K562 (cell line): ENCODE measurements at regions not wholly inside any gene's neighbourhood (a gene's known extent, or its start where the extent isn't known, plus 50 kb on each side); places are given as distances from the start of the nearest gene placed in this dataset.

Experiments
- ATAC-seq: fragments of 200-7000 bp; cut with Tn5 transposase; 3 replicates; pipeline ENCODE4 v1.9.1; 2020; ENCODE audit warnings: moderate library complexity
- BruUV-seq: library from RNA; stranded (reverse); fragments of 400-500 nt; replicated peaks from 2 replicates; lab custom pipeline; 2021; lab: Mats Ljungman, UMichigan
- CTCF ChIA-PET: fragments of 300-600 bp; formaldehyde crosslinking; extraction: SDS; loops from one replicate; lab custom pipeline; 2021; ENCODE audit warnings: low intra/inter-chr PET ratio; lab: Yijun Ruan, JAX
- POLR2A ChIA-PET: fragments of 300-600, 350-650 bp; sonication (Branson Sonifier 250); formaldehyde crosslinking; extraction: SDS; loops from one replicate; lab custom pipeline; 2021; ENCODE audit warnings: antibody characterized with exemption, inconsistent platforms; lab: Yijun Ruan, JAX
- DNase-seq, 4 experiments: peaks; one replicate each; pipeline versions ENCODE4 v3.0.0 to v3.0.0-alpha.2; 2011 to 2018; ENCODE audit warnings: low spot score in 3 of 4, mixed read lengths in 3 of 4; ENCODE audit errors: extremely low read depth in 1 of 4
- FAIRE-seq: peaks from 2 replicates; lab custom pipeline; 2011; peaks lifted over from hg19 to GRCh38; lab: Jason Lieb, UNC
- H2AFZ ChIP-seq: 2 replicates; pipeline ENCODE4 v1.6.0; 2011; ENCODE audit warnings: low read depth, low read length, control low read depth, inconsistent platforms
- H3K27ac ChIP-seq: fragments of 200-600 bp; 3 replicates; pipeline ENCODE4 v1.8.0; 2011; ENCODE audit warnings: low read depth, mild to moderate bottlenecking, control low read depth, inconsistent platforms, low read length, moderate library complexity, mixed read lengths; ENCODE audit errors: extremely low read depth
- H3K27me3 ChIP-seq, 2 experiments: fragments of 300-600 bp in 1 of 2; 2 replicates in 1 of 2; 3 replicates in 1 of 2; pipeline versions ENCODE4 v1.6.0 to v1.8.0; 2011; ENCODE audit warnings: inconsistent platforms in 2 of 2, low read length in 2 of 2, mild to moderate bottlenecking in 1 of 2, mixed read lengths in 1 of 2, moderate library complexity in 1 of 2; ENCODE audit not compliant: control insufficient read depth in 2 of 2, insufficient read depth in 2 of 2
- H3K36me3 ChIP-seq: fragments of 300-600 bp; 3 replicates; pipeline ENCODE4 v1.8.0; 2011; ENCODE audit warnings: mild to moderate bottlenecking, low read length, inconsistent platforms; ENCODE audit not compliant: control insufficient read depth, insufficient read depth
- H3K4me1 ChIP-seq, 2 experiments: fragments of 200-600 bp in 1 of 2; replicated peaks in 1 of 2; 2 replicates in 1 of 2; 3 replicates in 1 of 2; pipeline versions ENCODE4 v1.5.1 to v1.8.0; 2011; ENCODE audit warnings: inconsistent platforms in 2 of 2, low read length in 2 of 2, mild to moderate bottlenecking in 1 of 2, mixed read lengths in 1 of 2, moderate library complexity in 1 of 2; ENCODE audit not compliant: control insufficient read depth in 2 of 2, insufficient read depth in 2 of 2
- H3K4me2 ChIP-seq: 2 replicates; pipeline ENCODE4 v1.6.1; 2011; ENCODE audit warnings: low read length, control low read depth, inconsistent platforms, mixed read lengths; ENCODE audit not compliant: insufficient read depth
- H3K4me3 ChIP-seq: fragments of 200-600 bp; sonication (generic), shearing (Covaris generic); 2 replicates; pipeline ENCODE4 v1.5.1; 2016; ENCODE audit warnings: control low read depth, inconsistent platforms
- H3K79me2 ChIP-seq: fragments of 200-600 bp; 3 replicates; pipeline ENCODE4 v1.8.0; 2011; ENCODE audit warnings: low read length, inconsistent platforms; ENCODE audit not compliant: control insufficient read depth, insufficient read depth
- H3K9ac ChIP-seq, 2 experiments: 2 replicates each; pipeline versions ENCODE4 v1.6.0 to v1.6.1; 2011; ENCODE audit warnings: low read depth in 2 of 2, low read length in 2 of 2, control low read depth in 1 of 2, inconsistent platforms in 1 of 2, mild to moderate bottlenecking in 1 of 2, mixed read lengths in 1 of 2; ENCODE audit not compliant: insufficient read depth in 1 of 2
- H3K9me1 ChIP-seq: one replicate; pipeline ENCODE4 v1.6.0; 2011; ENCODE audit warnings: inconsistent platforms, mild to moderate bottlenecking, low read length, moderate library complexity; ENCODE audit not compliant: control insufficient read depth, insufficient read depth
- H3K9me3 ChIP-seq: replicated peaks from 2 replicates; pipeline ENCODE4 v1.5.1; 2011; ENCODE audit warnings: low read depth, low read length, inconsistent platforms; ENCODE audit not compliant: control insufficient read depth, insufficient read depth
- H4K20me1 ChIP-seq: replicated peaks from 2 replicates; pipeline ENCODE4 v1.6.1; 2011; ENCODE audit warnings: low read length, inconsistent platforms, mixed read lengths; ENCODE audit not compliant: control insufficient read depth, insufficient read depth
- BRF1 ChIP-seq: IDR thresholded peaks from 3 replicates; pipeline ENCODE4 v1.6.1; 2011; ENCODE audit warnings: borderline replicate concordance, mild to moderate bottlenecking; ENCODE audit not compliant: insufficient read length; ENCODE audit errors: extremely low read depth
- RHOXF2B ChIP-seq: fragments of 250-450 bp; sonication (Bioruptor Pico); conservative IDR thresholded peaks from 2 replicates; pipeline ENCODE4 v1.5.1; 2021
- ZNF134 ChIP-seq: fragments of 250-450 bp; sonication (Bioruptor Pico); conservative IDR thresholded peaks from 2 replicates; pipeline ENCODE4 v1.4.0; 2020
- ZNF311 ChIP-seq: fragments of 250-450 bp; sonication (Bioruptor Pico); IDR thresholded peaks from 2 replicates; pipeline ENCODE4 v1.4.0; 2020; ENCODE audit warnings: mild to moderate bottlenecking, moderate library complexity
- ZNF76 ChIP-seq: fragments of 250-450 bp; sonication (Bioruptor Pico); IDR thresholded peaks from 2 replicates; pipeline ENCODE4 v1.4.0; 2020; ENCODE audit warnings: mild to moderate bottlenecking, moderate library complexity, borderline replicate concordance
- WGBS: fragments of 100-300 bp; shearing (Covaris generic); methylation state at CpG from one replicate; pipeline ENCODE4 v1.1.6; 2016; ENCODE audit warnings: low coverage, mixed read lengths; ENCODE audit not compliant: insufficient coverage; ENCODE audit errors: missing lambda C conversion rate; 5-methylcytosine and 5-hydroxymethylcytosine counted together
- in situ Hi-C: fragments of 300-500 bp; cut with MboI; formaldehyde crosslinking; loops from 4 replicates; pipeline ENCODE4 v1.15.0; 2018; ENCODE audit warnings: inconsistent platforms, mixed read lengths
- intact Hi-C: fragments of 100-400 bp; cut with micrococcal nuclease; formaldehyde crosslinking; loops from 2 replicates; pipeline ENCODE4 v1.14.2; 2022

DNA sequence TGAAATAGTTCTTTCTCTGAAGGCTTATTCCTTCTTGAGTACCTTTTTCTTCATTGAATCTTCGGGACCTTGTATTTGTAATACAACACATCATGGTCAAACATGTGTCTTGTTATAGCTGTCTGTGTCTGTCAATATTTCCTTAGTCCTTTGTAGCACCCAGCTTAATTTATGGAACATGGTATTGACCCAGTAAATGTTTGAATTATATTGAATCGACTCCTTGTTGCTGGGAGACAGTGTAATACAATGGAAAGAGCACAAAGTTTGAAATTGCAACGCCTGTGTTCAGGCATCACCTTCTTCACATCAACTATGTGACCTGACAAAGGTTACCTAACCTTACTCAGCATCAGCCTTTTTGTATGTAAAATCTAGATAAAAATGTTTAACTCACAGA lies 267.2 kb upstream of the CYRIA start:
- in situ Hi-C loops = no loop called here
- ATAC-seq = no peak
- Histone ChIP-seq H4K20me1 (no peaks in the 10 kb centered on the region), H3K4me3 (no peak overlapping the region), H3K27ac (no peak overlapping the region), H3K36me3 (no peaks in the 10 kb centered on the region), H3K4me1 (no peaks in the 10 kb centered on the region), H3K9ac (no peak overlapping the region), H2AFZ (no peak overlapping the region), H3K9me1 (no peaks in the 10 kb centered on the region), H3K4me2 (no peak overlapping the region), H3K9me3 (no peaks in the 10 kb centered on the region), H3K79me2 (no peaks in the 10 kb centered on the region)
- ChIA-PET POLR2A (no interaction called here), CTCF (no interaction called here)
- DNase-seq = no peak
- no TSS peak for BruUV-seq
- FAIRE-seq = no peak
- 0% methylated on average over 3 of the region's 3 CpGs for WGBS
- TF ChIP-seq ZNF311 = no peak
- TF ChIP-seq, all 486 proteins: peak for 0
- no peaks in the 10 kb centered on the region for H3K27me3 ChIP-seq
- intact Hi-C loops = no loop called here

DNA sequence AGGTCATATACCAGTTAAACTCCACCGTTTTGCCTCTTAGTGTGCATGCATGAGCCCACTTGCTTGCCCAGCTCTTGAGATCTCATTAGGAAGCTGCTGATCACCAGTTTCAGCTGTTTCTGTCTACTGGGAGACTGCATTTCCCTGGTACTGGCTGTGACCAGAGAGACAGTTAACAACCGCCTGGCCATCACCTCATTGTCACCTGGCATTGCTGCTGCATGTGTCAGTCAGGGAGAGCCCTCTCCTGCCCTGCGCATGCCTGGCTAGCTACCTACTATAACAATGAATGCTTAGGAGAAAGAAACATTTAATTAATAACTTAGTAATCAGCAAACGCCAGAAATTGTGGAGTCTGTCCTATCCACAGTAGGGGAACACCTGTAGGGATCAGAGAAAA lies 265.8 kb upstream of the CYRIA start:
- FAIRE-seq = no peak
- TF ChIP-seq ZNF134 (no peak), ZNF76 (CRISPR knock-in tag) (no peak), RHOXF2B (CRISPR knock-in tag) (no peak), BRF1 (no peak)
- TF ChIP-seq, all 486 proteins: peak for 0
- CTCF ChIA-PET = no interaction called here
- no peak overlapping the region for H3K9ac ChIP-seq
- H3K4me2 ChIP-seq = no peak overlapping the region
- H3K9me3 ChIP-seq = no peaks in the 10 kb centered on the region
- no peaks in the 10 kb centered on the region for H3K36me3 ChIP-seq
- no peak overlapping the region for H3K4me3 ChIP-seq
- H2AFZ ChIP-seq = no peak overlapping the region
- POLR2A ChIA-PET = no interaction called here
- intact Hi-C loops (no loop called here), in situ Hi-C loops (no loop called here)
- H3K27ac ChIP-seq = no peak overlapping the region
- no TSS peak for BruUV-seq
- 0% methylated on average over 4 of the region's 4 CpGs for WGBS
- H3K79me2 ChIP-seq = no peaks in the 10 kb centered on the region
- H3K27me3 ChIP-seq = no peaks in the 10 kb centered on the region
- no peaks in the 10 kb centered on the region for H3K9me1 ChIP-seq
- no peaks in the 10 kb centered on the region for H3K4me1 ChIP-seq
- ATAC-seq (no peak), DNase-seq (no peak)
- no peaks in the 10 kb centered on the region for H4K20me1 ChIP-seq
